ENCODE measurements at regions not wholly inside any gene's neighbourhood (a gene's known extent, or its start where the extent isn't known, plus 50 kb on each side); places are given as distances from the start of the nearest gene placed in this dataset.

- Histone ChIP-seq H3K27ac (no peak overlapping the region), H3K4me3 (ENCODE audit: low read depth, low read length) (no peak overlapping the region), H3K36me3 (no peaks in the 10 kb centered on the region), H3K9me3 (ENCODE audit: severe bottlenecking) (no peaks in the 10 kb centered on the region), H3K27me3 (ENCODE audit: insufficient read depth, low read depth, severe bottlenecking) (peaks cover 25% of the 10 kb centered on the region)
- no peak for TF ChIP-seq CTCF (IDR thresholded peaks at IDR 0.05; ENCODE audit: low read depth, low read length)
- no peak for DNase-seq
These were observed 177.6 kb upstream of the S100G start for GRCh38 chrX:16472345-16472744.

DNA sequence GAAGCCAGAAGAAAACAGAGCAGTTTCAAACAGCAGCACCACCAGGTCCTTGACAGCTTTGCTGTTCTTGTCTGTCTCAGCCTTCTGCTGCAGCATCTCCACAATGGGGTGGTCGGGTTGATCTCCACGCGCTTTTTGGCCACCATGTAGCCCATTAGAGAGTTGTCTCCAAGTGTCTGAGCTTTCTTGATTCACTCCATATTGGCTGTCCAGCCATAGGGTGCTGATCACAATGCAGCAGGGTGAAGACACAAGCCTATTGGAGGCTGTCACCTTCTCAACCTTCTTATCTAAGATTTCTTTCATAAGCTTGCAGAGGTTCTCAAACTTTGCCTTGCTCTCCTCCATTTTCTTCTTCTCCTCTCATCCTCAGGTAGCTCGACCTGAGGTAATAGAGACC lies 175.4 kb upstream of the S100G start:
- no peak for TF ChIP-seq CTCF (IDR thresholded peaks at IDR 0.05; ENCODE audit: low read depth, low read length)
- H3K27me3 ChIP-seq (ENCODE audit: insufficient read depth, low read depth, severe bottlenecking) = peaks cover 9% of the 10 kb centered on the region

DNA sequence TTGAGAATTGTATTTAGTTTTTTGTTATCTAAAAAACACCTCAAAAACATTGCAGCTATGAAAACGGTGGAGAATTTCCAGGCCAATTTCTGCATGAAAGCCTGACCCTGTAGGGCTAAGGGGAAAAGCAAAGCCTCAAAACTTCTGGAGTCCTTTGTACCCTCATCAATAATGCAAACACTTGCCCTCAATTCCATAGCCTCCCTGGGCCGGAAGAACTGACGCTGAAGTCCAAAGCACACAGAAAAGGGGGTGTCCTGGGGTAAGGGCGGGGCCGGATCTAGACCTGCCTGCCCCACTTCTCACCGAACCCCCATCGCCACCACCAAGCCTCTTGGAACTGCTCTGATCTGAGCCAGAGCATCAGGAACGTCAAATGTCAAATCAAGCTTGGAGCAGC lies 173.9 kb upstream of the S100G start:
- DNase-seq = no peak
- no peak overlapping the region for H3K27ac ChIP-seq

More for the DNA sequence above, 175.4 kb upstream of the S100G start:
- H3K9me3 ChIP-seq (ENCODE audit: severe bottlenecking) = no peaks in the 10 kb centered on the region
- H3K36me3 ChIP-seq = no peaks in the 10 kb centered on the region
- no peak overlapping the region for H3K27ac ChIP-seq
- H3K4me3 ChIP-seq (ENCODE audit: low read depth, low read length) = no peak overlapping the region
- no peak for DNase-seq

DNA sequence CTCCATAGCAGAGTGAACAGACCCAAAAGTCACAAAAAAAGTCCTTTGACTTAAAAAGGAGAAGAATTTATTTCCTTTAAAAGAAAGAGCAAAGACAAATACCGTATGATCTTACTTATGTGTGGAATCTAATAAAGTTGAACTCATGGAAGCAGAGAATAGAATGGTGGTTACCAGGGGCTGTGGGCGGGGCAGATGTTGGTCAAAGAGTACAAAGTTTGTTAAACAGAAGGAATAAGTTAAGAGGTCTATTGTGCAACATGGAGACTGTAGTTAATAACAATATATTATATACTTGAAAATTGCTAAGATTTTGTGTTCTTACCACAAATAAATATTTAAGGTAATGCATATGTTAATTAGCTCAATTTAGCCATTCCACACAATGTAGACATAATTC lies 173.3 kb upstream of the S100G start:
- TF ChIP-seq CTCF (IDR thresholded peaks at IDR 0.05; ENCODE audit: low read depth, low read length) = no peak
- H3K27me3 ChIP-seq (ENCODE audit: insufficient read depth, low read depth, severe bottlenecking) = peaks cover 7% of the 10 kb centered on the region
- no peak overlapping the region for H3K4me3 ChIP-seq (ENCODE audit: low read depth, low read length)
- no peak for DNase-seq
- H3K27ac ChIP-seq = no peak overlapping the region
- H3K9me3 ChIP-seq (ENCODE audit: severe bottlenecking) = no peaks in the 10 kb centered on the region
- no peaks in the 10 kb centered on the region for H3K36me3 ChIP-seq

More for the DNA sequence above, 173.9 kb upstream of the S100G start:
- no peak overlapping the region for H3K4me3 ChIP-seq (ENCODE audit: low read depth, low read length)
- no peaks in the 10 kb centered on the region for H3K36me3 ChIP-seq
- no peaks in the 10 kb centered on the region for H3K9me3 ChIP-seq (ENCODE audit: severe bottlenecking)
- peaks cover 7% of the 10 kb centered on the region for H3K27me3 ChIP-seq (ENCODE audit: insufficient read depth, low read depth, severe bottlenecking)
- TF ChIP-seq CTCF (IDR thresholded peaks at IDR 0.05; ENCODE audit: low read depth, low read length) = no peak

GRCh38 chrX:16479206-16479869 lies 170.6 kb upstream of the S100G start:
- no peaks in the 10 kb centered on the region for H3K36me3 ChIP-seq
- H3K27ac ChIP-seq = no peak overlapping the region
- H3K4me3 ChIP-seq (ENCODE audit: low read depth, low read length) = no peak overlapping the region
- TF ChIP-seq CTCF (IDR thresholded peaks at IDR 0.05; ENCODE audit: low read depth, low read length) = no peak
- H3K27me3 ChIP-seq (ENCODE audit: insufficient read depth, low read depth, severe bottlenecking) = peaks cover 16% of the 10 kb centered on the region
- DNase-seq = no peak
- no peaks in the 10 kb centered on the region for H3K9me3 ChIP-seq (ENCODE audit: severe bottlenecking)

- Histone ChIP-seq H3K27me3 (ENCODE audit: insufficient read depth, low read depth, severe bottlenecking) (peaks cover 18% of the 10 kb centered on the region), H3K9me3 (ENCODE audit: severe bottlenecking) (no peaks in the 10 kb centered on the region), H3K4me3 (ENCODE audit: low read depth, low read length) (no peak overlapping the region), H3K36me3 (no peaks in the 10 kb centered on the region), H3K27ac (no peak overlapping the region)
- no peak for DNase-seq
- no peak for TF ChIP-seq CTCF (IDR thresholded peaks at IDR 0.05; ENCODE audit: low read depth, low read length)
These were observed 169.9 kb upstream of the S100G start for GRCh38 chrX:16480049-16480448.

Measured in WERI-Rb-1 (cell line).